ENCODE measurements at regions not wholly inside any gene's neighbourhood (a gene's known extent, or its start where the extent isn't known, plus 50 kb on each side); places are given as distances from the start of the nearest gene placed in this dataset.

DNA sequence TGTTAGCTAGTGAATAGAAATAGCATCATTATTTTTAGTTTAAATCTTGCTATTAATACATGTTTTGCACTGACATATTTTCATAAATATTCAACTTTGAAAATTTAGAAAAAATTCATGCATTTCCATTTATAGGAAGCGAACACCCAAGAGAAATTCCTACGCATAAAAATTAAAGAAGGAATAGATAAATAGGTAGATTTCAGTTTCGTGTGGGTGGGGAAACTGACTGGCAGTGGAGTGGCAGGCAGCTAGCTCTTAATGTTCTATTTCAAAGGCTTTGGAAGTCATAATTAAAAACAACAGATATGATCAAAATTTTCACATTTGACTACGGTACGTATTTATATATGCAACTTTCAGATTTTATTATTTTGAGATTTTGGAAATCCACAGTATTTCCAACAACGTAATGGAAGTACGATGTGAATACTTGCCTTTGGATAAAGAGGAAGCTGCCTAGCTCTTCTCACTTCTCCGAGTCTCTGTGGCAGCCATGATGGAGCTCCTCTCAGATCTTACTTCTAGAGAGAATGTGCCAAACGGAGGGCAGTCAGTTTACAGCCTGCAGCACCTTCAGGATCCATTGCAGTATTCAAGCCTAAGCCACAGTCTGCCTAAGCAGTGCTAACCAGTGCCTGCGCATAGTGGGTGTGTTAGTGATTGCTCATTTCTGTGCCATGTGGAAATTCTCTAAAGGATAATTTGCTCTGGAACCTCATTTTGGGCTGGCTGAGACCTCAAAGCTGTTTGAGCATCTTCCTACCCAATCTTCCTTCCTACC, 62.9 kb upstream of the RGS4 start:
- TF ChIP-seq, protein P1, sequence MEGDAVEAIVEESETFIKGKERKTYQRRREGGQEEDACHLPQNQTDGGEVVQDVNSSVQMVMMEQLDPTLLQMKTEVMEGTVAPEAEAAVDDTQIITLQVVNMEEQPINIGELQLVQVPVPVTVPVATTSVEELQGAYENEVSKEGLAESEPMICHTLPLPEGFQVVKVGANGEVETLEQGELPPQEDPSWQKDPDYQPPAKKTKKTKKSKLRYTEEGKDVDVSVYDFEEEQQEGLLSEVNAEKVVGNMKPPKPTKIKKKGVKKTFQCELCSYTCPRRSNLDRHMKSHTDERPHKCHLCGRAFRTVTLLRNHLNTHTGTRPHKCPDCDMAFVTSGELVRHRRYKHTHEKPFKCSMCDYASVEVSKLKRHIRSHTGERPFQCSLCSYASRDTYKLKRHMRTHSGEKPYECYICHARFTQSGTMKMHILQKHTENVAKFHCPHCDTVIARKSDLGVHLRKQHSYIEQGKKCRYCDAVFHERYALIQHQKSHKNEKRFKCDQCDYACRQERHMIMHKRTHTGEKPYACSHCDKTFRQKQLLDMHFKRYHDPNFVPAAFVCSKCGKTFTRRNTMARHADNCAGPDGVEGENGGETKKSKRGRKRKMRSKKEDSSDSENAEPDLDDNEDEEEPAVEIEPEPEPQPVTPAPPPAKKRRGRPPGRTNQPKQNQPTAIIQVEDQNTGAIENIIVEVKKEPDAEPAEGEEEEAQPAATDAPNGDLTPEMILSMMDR (IDR thresholded peaks at IDR 0.05; ENCODE audit: low read length) = no peak
- TF ChIP-seq EZH2 (IDR thresholded peaks at IDR 0.05; ENCODE audit: borderline replicate concordance, low read length) = no peak
